Fibroblast of lung (primary cell): ENCODE measurements at regions not wholly inside any gene's neighbourhood (a gene's known extent, or its start where the extent isn't known, plus 50 kb on each side); places are given as distances from the start of the nearest gene placed in this dataset.

Experiments used
- DNase-seq, 2 donors: peaks; one replicate each; pipeline versions ENCODE4 v3.0.0 to v3.0.0-alpha.2; 2010; ENCODE audit warnings: low read depth in 2 of 2
- H2AFZ ChIP-seq: 2 replicates; pipeline ENCODE4 v1.5.1; 2012; ENCODE audit warnings: low read length, control low read depth, inconsistent platforms
- H3K27ac ChIP-seq: 2 replicates; pipeline ENCODE4 v1.5.1; 2011; ENCODE audit warnings: low read length, control low read depth; ENCODE audit not compliant: insufficient read depth
- H3K27me3 ChIP-seq: 2 replicates; pipeline ENCODE4 v1.5.1; 2011; ENCODE audit warnings: mild to moderate bottlenecking, low read length; ENCODE audit not compliant: control insufficient read depth, insufficient read depth
- H3K36me3 ChIP-seq: 2 replicates; pipeline ENCODE4 v1.5.1; 2011; ENCODE audit warnings: low read length; ENCODE audit not compliant: control insufficient read depth, insufficient read depth
- H3K4me1 ChIP-seq: 2 replicates; pipeline ENCODE4 v1.5.1; 2011; ENCODE audit warnings: low read length; ENCODE audit not compliant: control insufficient read depth, insufficient read depth; ENCODE audit errors: extremely low read depth
- H3K4me2 ChIP-seq: 2 replicates; pipeline ENCODE4 v1.5.1; 2011; ENCODE audit warnings: low read length, control low read depth; ENCODE audit not compliant: insufficient read depth; ENCODE audit errors: extremely low read depth
- H3K4me3 ChIP-seq, 4 experiments: fragments of 200-600 bp in 1 of 4; sonication (generic) in 1 of 4; replicated peaks in 1 of 4; 2 replicates each; pipeline ENCODE4 v1.5.1; 2011 to 2016; ENCODE audit warnings: low read length in 4 of 4, low read depth in 3 of 4, mild to moderate bottlenecking in 3 of 4, control low read depth in 2 of 4, inconsistent platforms in 1 of 4, mixed read lengths in 1 of 4; ENCODE audit not compliant: insufficient read depth in 1 of 4; ENCODE audit errors: control extremely low read depth in 1 of 4
- H3K79me2 ChIP-seq: 2 replicates; pipeline ENCODE4 v1.5.1; 2012; ENCODE audit warnings: mild to moderate bottlenecking, low read length, inconsistent platforms; ENCODE audit not compliant: control insufficient read depth, insufficient read depth
- H3K9ac ChIP-seq: 2 replicates; pipeline ENCODE4 v1.5.1; 2011; ENCODE audit warnings: mild to moderate bottlenecking, low read length, control low read depth; ENCODE audit not compliant: insufficient read depth
- H3K9me3 ChIP-seq: 2 replicates; pipeline ENCODE4 v1.5.1; 2012; ENCODE audit warnings: low read depth, low read length; ENCODE audit not compliant: control insufficient read depth, insufficient read depth
- H4K20me1 ChIP-seq: 2 replicates; pipeline ENCODE4 v1.5.1; 2011; ENCODE audit warnings: low read length; ENCODE audit not compliant: control insufficient read depth, insufficient read depth; ENCODE audit errors: extremely low read depth
- CTCF ChIP-seq, 2 donors: IDR thresholded peaks in 1 of 2; conservative IDR thresholded peaks in 1 of 2; 1 replicate in 1 of 2; 2 replicates in 1 of 2; pipeline ENCODE4 v1.5.1; 2011 to 2012; ENCODE audit warnings: low read length in 2 of 2, control low read depth in 1 of 2, inconsistent platforms in 1 of 2, low read depth in 1 of 2, mild to moderate bottlenecking in 1 of 2
- EZH2 ChIP-seq: IDR thresholded peaks from 2 replicates; pipeline ENCODE4 v1.5.1; 2012; ENCODE audit warnings: low read length, control low read depth, mild to moderate bottlenecking; ENCODE audit errors: missing control alignments

GRCh38 chr3:82521657-82522056, 760.2 kb upstream of the GBE1 start:
- Histone ChIP-seq H3K9ac (no peak overlapping the region), H3K27ac (no peak overlapping the region), H3K79me2 (no peaks in the 10 kb centered on the region), H3K4me2 (no peak overlapping the region), H4K20me1 (no peaks in the 10 kb centered on the region), H3K9me3 (no peaks in the 10 kb centered on the region), H3K27me3 (no peaks in the 10 kb centered on the region), H3K4me1 (no peaks in the 10 kb centered on the region), H2AFZ (no peak overlapping the region), H3K36me3 (no peaks in the 10 kb centered on the region), H3K4me3 (no peak overlapping the region)
- no peak for DNase-seq
- TF ChIP-seq EZH2 (no peak), CTCF (conservative IDR thresholded peaks at IDR 0.05 in 1 of 2, IDR thresholded peaks at IDR 0.05 in 1 of 2; ENCODE audit: low read depth in 1 of 2, low read length in 2 of 2) (no peak)

GRCh38 chr3:82520846-82521245, 759.4 kb upstream of the GBE1 start:
- no peak overlapping the region for H3K9ac ChIP-seq
- no peak overlapping the region for H2AFZ ChIP-seq
- no peak overlapping the region for H3K4me2 ChIP-seq
- H3K36me3 ChIP-seq: no peaks in the 10 kb centered on the region
- H3K4me1 ChIP-seq: no peaks in the 10 kb centered on the region
- no peak for TF ChIP-seq EZH2
- TF ChIP-seq CTCF (conservative IDR thresholded peaks at IDR 0.05 in 1 of 2, IDR thresholded peaks at IDR 0.05 in 1 of 2; ENCODE audit: low read depth in 1 of 2, low read length in 2 of 2): no peak
- no peak overlapping the region for H3K4me3 ChIP-seq
- no peaks in the 10 kb centered on the region for H3K9me3 ChIP-seq
- H4K20me1 ChIP-seq: no peaks in the 10 kb centered on the region
- H3K27me3 ChIP-seq: no peaks in the 10 kb centered on the region
- no peaks in the 10 kb centered on the region for H3K79me2 ChIP-seq
- DNase-seq: no peak
- no peak overlapping the region for H3K27ac ChIP-seq

DNA sequence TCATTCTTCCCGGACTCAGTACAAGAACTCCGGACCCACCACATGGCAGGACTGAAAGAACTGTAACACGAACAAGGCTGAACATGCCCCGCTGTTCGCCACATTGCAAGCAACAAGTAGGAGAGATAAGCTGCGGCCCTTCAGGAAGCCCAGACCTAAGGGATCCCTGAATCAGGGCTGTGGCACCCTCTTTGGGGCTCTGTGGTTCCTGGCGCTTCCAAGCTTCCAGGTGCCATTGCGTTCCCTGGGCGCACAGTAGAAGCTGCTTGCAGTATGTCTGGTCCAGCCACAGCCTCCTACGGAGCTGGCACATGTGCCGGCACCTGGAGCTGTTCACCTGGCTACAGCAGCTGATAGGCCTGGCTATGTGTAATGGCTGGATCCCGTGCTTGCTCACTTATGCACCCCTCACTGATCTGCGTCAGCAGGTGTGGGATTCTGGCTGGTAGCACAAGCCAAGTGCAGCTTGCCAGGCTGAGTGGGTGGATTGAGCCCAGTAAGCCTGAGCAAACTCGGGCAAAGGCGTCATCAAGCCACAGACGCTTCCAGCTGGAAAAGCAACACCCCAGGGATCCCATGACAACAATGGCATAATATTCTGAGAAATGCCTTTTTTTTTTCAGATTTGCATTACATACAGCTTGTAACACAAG, 748.6 kb upstream of the GBE1 start:
- Histone ChIP-seq H3K9ac (no peak overlapping the region), H3K4me3 (no peak overlapping the region), H3K27me3 (no peaks in the 10 kb centered on the region), H4K20me1 (no peaks in the 10 kb centered on the region), H3K36me3 (no peaks in the 10 kb centered on the region), H3K9me3 (no peaks in the 10 kb centered on the region), H2AFZ (no peak overlapping the region), H3K4me1 (no peaks in the 10 kb centered on the region), H3K27ac (no peak overlapping the region), H3K79me2 (no peaks in the 10 kb centered on the region), H3K4me2 (no peak overlapping the region)
- DNase-seq: peak in 1 of 2 donors; percentile 6
- TF ChIP-seq EZH2: no peak
- TF ChIP-seq CTCF (conservative IDR thresholded peaks at IDR 0.05 in 1 of 2, IDR thresholded peaks at IDR 0.05 in 1 of 2; ENCODE audit: low read depth in 1 of 2, low read length in 2 of 2): no peak
